K562 (cell line): ENCODE measurements at regions not wholly inside any gene's neighbourhood (a gene's known extent, or its start where the extent isn't known, plus 50 kb on each side); places are given as distances from the start of the nearest gene placed in this dataset.

Source experiments
- ATAC-seq: fragments of 200-7000 bp; cut with Tn5 transposase; 3 replicates; pipeline ENCODE4 v1.9.1; 2020; ENCODE audit warnings: moderate library complexity
- BruUV-seq: library from RNA; stranded (reverse); fragments of 400-500 nt; replicated peaks from 2 replicates; lab custom pipeline; 2021; lab: Mats Ljungman, UMichigan
- CTCF ChIA-PET: fragments of 300-600 bp; formaldehyde crosslinking; extraction: SDS; loops from one replicate; lab custom pipeline; 2021; ENCODE audit warnings: low intra/inter-chr PET ratio; lab: Yijun Ruan, JAX
- POLR2A ChIA-PET: fragments of 300-600, 350-650 bp; sonication (Branson Sonifier 250); formaldehyde crosslinking; extraction: SDS; loops from one replicate; lab custom pipeline; 2021; ENCODE audit warnings: antibody characterized with exemption, inconsistent platforms; lab: Yijun Ruan, JAX
- DNase-seq, 4 experiments: peaks; one replicate each; pipeline versions ENCODE4 v3.0.0 to v3.0.0-alpha.2; 2011 to 2018; ENCODE audit warnings: low spot score in 3 of 4, mixed read lengths in 3 of 4; ENCODE audit errors: extremely low read depth in 1 of 4
- FAIRE-seq: peaks from 2 replicates; lab custom pipeline; 2011; peaks lifted over from hg19 to GRCh38; lab: Jason Lieb, UNC
- H2AFZ ChIP-seq: 2 replicates; pipeline ENCODE4 v1.6.0; 2011; ENCODE audit warnings: low read depth, low read length, control low read depth, inconsistent platforms
- H3K27ac ChIP-seq: fragments of 200-600 bp; 3 replicates; pipeline ENCODE4 v1.8.0; 2011; ENCODE audit warnings: low read depth, mild to moderate bottlenecking, control low read depth, inconsistent platforms, low read length, moderate library complexity, mixed read lengths; ENCODE audit errors: extremely low read depth
- H3K27me3 ChIP-seq, 2 experiments: fragments of 300-600 bp in 1 of 2; 2 replicates in 1 of 2; 3 replicates in 1 of 2; pipeline versions ENCODE4 v1.6.0 to v1.8.0; 2011; ENCODE audit warnings: inconsistent platforms in 2 of 2, low read length in 2 of 2, mild to moderate bottlenecking in 1 of 2, mixed read lengths in 1 of 2, moderate library complexity in 1 of 2; ENCODE audit not compliant: control insufficient read depth in 2 of 2, insufficient read depth in 2 of 2
- H3K36me3 ChIP-seq: fragments of 300-600 bp; 3 replicates; pipeline ENCODE4 v1.8.0; 2011; ENCODE audit warnings: mild to moderate bottlenecking, low read length, inconsistent platforms; ENCODE audit not compliant: control insufficient read depth, insufficient read depth
- H3K4me1 ChIP-seq, 2 experiments: fragments of 200-600 bp in 1 of 2; replicated peaks in 1 of 2; 2 replicates in 1 of 2; 3 replicates in 1 of 2; pipeline versions ENCODE4 v1.5.1 to v1.8.0; 2011; ENCODE audit warnings: inconsistent platforms in 2 of 2, low read length in 2 of 2, mild to moderate bottlenecking in 1 of 2, mixed read lengths in 1 of 2, moderate library complexity in 1 of 2; ENCODE audit not compliant: control insufficient read depth in 2 of 2, insufficient read depth in 2 of 2
- H3K4me2 ChIP-seq: 2 replicates; pipeline ENCODE4 v1.6.1; 2011; ENCODE audit warnings: low read length, control low read depth, inconsistent platforms, mixed read lengths; ENCODE audit not compliant: insufficient read depth
- H3K4me3 ChIP-seq: fragments of 200-600 bp; sonication (generic), shearing (Covaris generic); 2 replicates; pipeline ENCODE4 v1.5.1; 2016; ENCODE audit warnings: control low read depth, inconsistent platforms
- H3K79me2 ChIP-seq: fragments of 200-600 bp; 3 replicates; pipeline ENCODE4 v1.8.0; 2011; ENCODE audit warnings: low read length, inconsistent platforms; ENCODE audit not compliant: control insufficient read depth, insufficient read depth
- H3K9ac ChIP-seq, 2 experiments: 2 replicates each; pipeline versions ENCODE4 v1.6.0 to v1.6.1; 2011; ENCODE audit warnings: low read depth in 2 of 2, low read length in 2 of 2, control low read depth in 1 of 2, inconsistent platforms in 1 of 2, mild to moderate bottlenecking in 1 of 2, mixed read lengths in 1 of 2; ENCODE audit not compliant: insufficient read depth in 1 of 2
- H3K9me1 ChIP-seq: one replicate; pipeline ENCODE4 v1.6.0; 2011; ENCODE audit warnings: inconsistent platforms, mild to moderate bottlenecking, low read length, moderate library complexity; ENCODE audit not compliant: control insufficient read depth, insufficient read depth
- H3K9me3 ChIP-seq: replicated peaks from 2 replicates; pipeline ENCODE4 v1.5.1; 2011; ENCODE audit warnings: low read depth, low read length, inconsistent platforms; ENCODE audit not compliant: control insufficient read depth, insufficient read depth
- H4K20me1 ChIP-seq: replicated peaks from 2 replicates; pipeline ENCODE4 v1.6.1; 2011; ENCODE audit warnings: low read length, inconsistent platforms, mixed read lengths; ENCODE audit not compliant: control insufficient read depth, insufficient read depth
- ATF7 ChIP-seq: fragments of 450-650 bp; IDR thresholded peaks from 2 replicates; pipeline ENCODE4 v1.7.1; 2014; ENCODE audit warnings: mild to moderate bottlenecking, moderate library complexity
- BRCA1 ChIP-seq, 2 experiments: fragments of 450-650 bp in 1 of 2; sonication (generic) in 1 of 2; formaldehyde crosslinking in 1 of 2; IDR thresholded peaks; 2 replicates each; pipeline versions ENCODE4 v1.5.0 to v1.6.1; 2017 to 2020; ENCODE audit warnings: mild to moderate bottlenecking in 1 of 2, missing genetic modification reagents in 1 of 2
- CAMTA2 ChIP-seq: fragments of 250-450 bp; sonication (Bioruptor Pico); conservative IDR thresholded peaks from 2 replicates; pipeline ENCODE4 v1.5.1; 2022
- CSDE1 ChIP-seq, 2 experiments: fragments of 450-650 bp; IDR thresholded peaks; 2 replicates each; pipeline ENCODE4 v1.6.1; 2016; ENCODE audit warnings: mild to moderate bottlenecking in 1 of 2
- NFRKB ChIP-seq: fragments of 450-650 bp; IDR thresholded peaks from 2 replicates; pipeline ENCODE4 v1.6.1; 2016; ENCODE audit warnings: low read depth
- NR2C1 ChIP-seq, 2 experiments: fragments of 450-650 bp; IDR thresholded peaks; 2 replicates each; pipeline ENCODE4 v1.6.1; 2017; ENCODE audit warnings: mild to moderate bottlenecking in 2 of 2, antibody characterized with exemption in 1 of 2, inconsistent platforms in 1 of 2, missing compliant biosample characterization in 1 of 2, missing genetic modification characterization in 1 of 2
- PHF20 ChIP-seq: fragments of 450-650 bp; IDR thresholded peaks from 2 replicates; pipeline ENCODE4 v1.6.1; 2018; ENCODE audit not compliant: partially characterized antibody
- POLR2AphosphoS2 ChIP-seq: IDR thresholded peaks from 2 replicates; pipeline ENCODE4 v1.6.1; 2012; ENCODE audit warnings: low read length, improper control_type of control experiment
- PRMT5 ChIP-seq: sonication (generic); formaldehyde crosslinking; IDR thresholded peaks from 2 replicates; pipeline ENCODE4 v1.5.0; 2020; ENCODE audit warnings: missing genetic modification reagents
- SMAD2 ChIP-seq: fragments of 150-350 bp; IDR thresholded peaks from 2 replicates; pipeline ENCODE4 v1.6.1; 2014; ENCODE audit warnings: low read depth, mild to moderate bottlenecking, low read length
- TRIM24 ChIP-seq, 2 experiments: fragments of 450-650 bp; IDR thresholded peaks; 2 replicates each; pipeline ENCODE4 v1.6.1; 2016
- ZKSCAN3 ChIP-seq: fragments of 250-450 bp; sonication (Bioruptor Pico); IDR thresholded peaks from 2 replicates; pipeline ENCODE4 v1.4.0; 2020
- ZNF778 ChIP-seq: fragments of 450-650 bp; formaldehyde crosslinking; IDR thresholded peaks from 2 replicates; pipeline ENCODE4 v1.4.0; 2020; ENCODE audit warnings: mild to moderate bottlenecking, moderate library complexity
- WGBS: fragments of 100-300 bp; shearing (Covaris generic); methylation state at CpG from one replicate; pipeline ENCODE4 v1.1.6; 2016; ENCODE audit warnings: low coverage, mixed read lengths; ENCODE audit not compliant: insufficient coverage; ENCODE audit errors: missing lambda C conversion rate; 5-methylcytosine and 5-hydroxymethylcytosine counted together
- in situ Hi-C: fragments of 300-500 bp; cut with MboI; formaldehyde crosslinking; loops from 4 replicates; pipeline ENCODE4 v1.15.0; 2018; ENCODE audit warnings: inconsistent platforms, mixed read lengths
- intact Hi-C: fragments of 100-400 bp; cut with micrococcal nuclease; formaldehyde crosslinking; loops from 2 replicates; pipeline ENCODE4 v1.14.2; 2022
- TF ChIP-seq, protein P1 (sequence below): fragments of 450-650 bp; IDR thresholded peaks from 2 replicates; pipeline ENCODE4 v1.7.1; 2018; ENCODE audit warnings: mild to moderate bottlenecking, low read depth; ENCODE audit not compliant: partially characterized antibody

DNA sequence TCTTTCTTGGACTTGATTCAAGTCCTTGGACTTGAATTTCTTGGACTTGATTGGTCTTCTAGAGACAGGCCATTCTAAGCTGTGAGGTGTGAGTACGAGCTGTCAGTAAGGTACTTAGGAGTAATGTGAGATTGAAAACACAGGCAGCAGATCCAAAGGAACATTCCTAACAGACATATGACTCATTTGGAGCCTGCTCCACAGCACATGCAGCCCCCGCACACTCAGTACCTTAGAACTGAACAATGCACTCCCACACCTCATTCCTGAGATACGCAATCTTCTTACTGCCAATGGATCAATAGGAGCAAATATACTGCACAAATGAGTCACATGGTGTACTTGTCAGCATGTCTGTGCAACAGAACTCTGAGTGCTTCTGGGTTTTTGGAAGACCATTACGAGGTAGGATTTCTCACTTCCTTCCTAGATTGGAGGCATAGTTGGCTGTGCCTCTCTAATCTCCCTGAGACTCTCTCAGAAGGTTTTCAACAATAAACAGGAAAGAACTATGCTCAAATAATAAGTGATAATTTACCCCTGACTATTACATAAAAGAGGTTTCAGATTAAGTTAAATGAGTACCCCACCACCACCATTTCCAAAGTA, 243.1 kb downstream of the KCNA4 start:
- BruUV-seq: no TSS peak
- Histone ChIP-seq H3K9me1 (no peaks in the 10 kb centered on the region), H3K9me3 (no peaks in the 10 kb centered on the region; the same call in 1 of the 2 replicates), H4K20me1 (no peaks in the 10 kb centered on the region), H3K4me3 (no peak overlapping the region), H3K36me3 (no peaks in the 10 kb centered on the region), H3K4me1 (no peaks in the 10 kb centered on the region), H3K79me2 (no peaks in the 10 kb centered on the region), H3K4me2 (no peak overlapping the region), H2AFZ (no peak overlapping the region), H3K9ac (no peak overlapping the region), H3K27me3 (no peaks in the 10 kb centered on the region), H3K27ac (no peak overlapping the region)
- POLR2A ChIA-PET: no interaction called here
- TF ChIP-seq ATF7 (no peak), BRCA1 (IDR thresholded peaks at IDR 0.05) (no peak), BRCA1 (CRISPR knock-in tag; IDR thresholded peaks at IDR 0.05) (no peak), ZNF778 (no peak), POLR2AphosphoS2 (no peak), NFRKB (no peak), CSDE1 (IDR thresholded peaks at IDR 0.05) (no peak), SMAD2 (no peak), ZKSCAN3 (CRISPR knock-in tag) (no peak), PRMT5 (no peak), NR2C1 (IDR thresholded peaks at IDR 0.05) (no peak), NR2C1 (tag; IDR thresholded peaks at IDR 0.05) (no peak), PHF20 (no peak), CAMTA2 (CRISPR knock-in tag) (no peak), TRIM24 (IDR thresholded peaks at IDR 0.05) (no peak)
- TF ChIP-seq, protein P1, sequence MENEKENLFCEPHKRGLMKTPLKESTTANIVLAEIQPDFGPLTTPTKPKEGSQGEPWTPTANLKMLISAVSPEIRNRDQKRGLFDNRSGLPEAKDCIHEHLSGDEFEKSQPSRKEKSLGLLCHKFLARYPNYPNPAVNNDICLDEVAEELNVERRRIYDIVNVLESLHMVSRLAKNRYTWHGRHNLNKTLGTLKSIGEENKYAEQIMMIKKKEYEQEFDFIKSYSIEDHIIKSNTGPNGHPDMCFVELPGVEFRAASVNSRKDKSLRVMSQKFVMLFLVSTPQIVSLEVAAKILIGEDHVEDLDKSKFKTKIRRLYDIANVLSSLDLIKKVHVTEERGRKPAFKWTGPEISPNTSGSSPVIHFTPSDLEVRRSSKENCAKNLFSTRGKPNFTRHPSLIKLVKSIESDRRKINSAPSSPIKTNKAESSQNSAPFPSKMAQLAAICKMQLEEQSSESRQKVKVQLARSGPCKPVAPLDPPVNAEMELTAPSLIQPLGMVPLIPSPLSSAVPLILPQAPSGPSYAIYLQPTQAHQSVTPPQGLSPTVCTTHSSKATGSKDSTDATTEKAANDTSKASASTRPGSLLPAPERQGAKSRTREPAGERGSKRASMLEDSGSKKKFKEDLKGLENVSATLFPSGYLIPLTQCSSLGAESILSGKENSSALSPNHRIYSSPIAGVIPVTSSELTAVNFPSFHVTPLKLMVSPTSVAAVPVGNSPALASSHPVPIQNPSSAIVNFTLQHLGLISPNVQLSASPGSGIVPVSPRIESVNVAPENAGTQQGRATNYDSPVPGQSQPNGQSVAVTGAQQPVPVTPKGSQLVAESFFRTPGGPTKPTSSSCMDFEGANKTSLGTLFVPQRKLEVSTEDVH: no peak
- intact Hi-C loops (no loop called here), in situ Hi-C loops (no loop called here)
- CTCF ChIA-PET: no interaction called here
- ATAC-seq (no peak), FAIRE-seq (no peak), DNase-seq (no peak)
- 5% methylated on average over 4 of the region's 4 CpGs for WGBS
